ENCODE measurements at regions not wholly inside any gene's neighbourhood (a gene's known extent, or its start where the extent isn't known, plus 50 kb on each side); places are given as distances from the start of the nearest gene placed in this dataset.

DNA sequence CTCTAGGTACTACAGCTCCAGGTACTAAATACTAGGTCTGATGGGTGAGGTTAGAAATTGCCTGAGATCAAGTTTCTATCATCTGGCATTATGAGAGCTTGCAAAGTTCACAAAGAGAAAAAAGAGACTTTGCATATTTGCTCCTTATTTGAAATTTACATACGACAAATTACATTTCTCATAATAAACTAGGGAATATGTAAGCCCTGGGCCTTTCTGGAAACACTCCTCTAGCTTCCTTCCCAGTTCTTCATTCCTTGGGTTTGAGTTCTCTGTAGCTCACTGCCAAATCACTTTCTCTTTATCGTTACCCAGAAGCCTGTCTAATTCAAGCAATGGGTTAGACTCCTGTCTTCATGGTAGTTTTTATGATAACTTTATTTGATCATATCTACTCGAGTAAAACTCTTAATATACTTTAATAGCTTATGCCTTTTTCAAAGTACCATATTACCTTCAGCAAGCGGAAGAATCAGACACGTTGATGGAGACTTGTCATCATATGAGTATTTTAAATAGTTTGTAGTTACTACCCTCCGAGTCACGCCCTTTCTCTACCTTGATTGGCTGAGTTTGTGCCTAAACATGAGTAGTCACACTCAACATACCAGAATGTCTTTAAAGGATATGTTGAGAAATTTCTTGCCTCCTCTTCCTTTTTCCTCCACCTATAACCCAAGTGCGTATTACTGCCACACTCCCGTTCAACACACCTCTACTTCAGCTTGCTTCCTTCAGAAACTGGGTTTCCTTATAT is 150.5 kb downstream of the DKK1 start:
- Histone ChIP-seq H3K9ac (ENCODE audit: low read length in 3 of 3) (no peak overlapping the region), H3K36me3 (ENCODE audit: control insufficient read depth in 2 of 3, insufficient read depth in 3 of 3, low read length in 3 of 3) (no peaks in the 10 kb centered on the region), H3K27me3 (ENCODE audit: control insufficient read depth, insufficient read depth, low read length) (no peaks in the 10 kb centered on the region), H3K4me1 (ENCODE audit: control insufficient read depth in 2 of 3, insufficient read depth in 2 of 3, low read depth in 1 of 3, low read length in 3 of 3) (no peaks in the 10 kb centered on the region), H3K9me3 (ENCODE audit: control insufficient read depth in 2 of 3, insufficient read depth in 1 of 3, low read length in 3 of 3) (no peaks in the 10 kb centered on the region), H3K4me3 (ENCODE audit: low read length in 3 of 3) (no peak overlapping the region), H3K27ac (ENCODE audit: low read depth in 2 of 2, low read length in 2 of 2) (no peak overlapping the region)
- FAIRE-seq (no peak), DNase-seq (no peak)
- intact Hi-C loops (cut with DNase I), result no loop called here
- no peak for TF ChIP-seq CTCF (IDR thresholded peaks at IDR 0.05; ENCODE audit: borderline replicate concordance, extremely low read depth, insufficient read depth)

GRCh38 chr10:52465202-52465601 is 151.1 kb downstream of the DKK1 start:
- no peak for TF ChIP-seq CTCF (IDR thresholded peaks at IDR 0.05; ENCODE audit: borderline replicate concordance, extremely low read depth, insufficient read depth)
- Histone ChIP-seq H3K9ac (ENCODE audit: low read length in 3 of 3) (no peak overlapping the region), H3K27me3 (ENCODE audit: control insufficient read depth, insufficient read depth, low read length) (no peaks in the 10 kb centered on the region), H3K27ac (ENCODE audit: low read depth in 2 of 2, low read length in 2 of 2) (no peak overlapping the region), H3K36me3 (ENCODE audit: control insufficient read depth in 2 of 3, insufficient read depth in 3 of 3, low read length in 3 of 3) (no peaks in the 10 kb centered on the region), H3K4me3 (ENCODE audit: low read length in 3 of 3) (no peak overlapping the region), H3K4me1 (ENCODE audit: control insufficient read depth in 2 of 3, insufficient read depth in 2 of 3, low read depth in 1 of 3, low read length in 3 of 3) (no peaks in the 10 kb centered on the region), H3K9me3 (ENCODE audit: control insufficient read depth in 2 of 3, insufficient read depth in 1 of 3, low read length in 3 of 3) (no peaks in the 10 kb centered on the region)
- FAIRE-seq, result no peak
- no peak for DNase-seq
- intact Hi-C loops (cut with DNase I), result no loop called here

DNA sequence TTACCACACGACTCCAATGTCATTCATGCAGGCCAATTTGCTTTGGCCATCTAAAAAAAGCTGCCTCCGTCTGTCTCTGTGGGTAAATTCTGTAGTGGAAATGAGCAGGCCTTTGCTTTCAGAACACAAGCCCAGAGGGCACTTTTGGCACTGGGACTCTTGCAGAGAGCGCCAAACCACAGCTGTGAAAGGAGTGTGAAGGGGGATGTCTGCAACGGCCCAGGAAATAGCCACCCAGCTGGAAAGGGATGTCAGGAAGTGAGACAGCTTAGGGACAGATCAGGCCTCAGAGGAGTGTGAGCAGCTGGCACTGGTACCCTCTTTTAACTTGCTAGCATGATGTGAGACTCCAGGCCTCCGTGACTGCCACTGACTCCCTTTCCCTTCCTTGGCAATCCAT is 152.4 kb downstream of the DKK1 start:
- FAIRE-seq (no peak), DNase-seq (no peak)
- Histone ChIP-seq H3K9me3 (ENCODE audit: control insufficient read depth in 2 of 3, insufficient read depth in 1 of 3, low read length in 3 of 3) (no peaks in the 10 kb centered on the region), H3K9ac (ENCODE audit: low read length in 3 of 3) (no peak overlapping the region), H3K4me3 (ENCODE audit: low read length in 3 of 3) (no peak overlapping the region), H3K36me3 (ENCODE audit: control insufficient read depth in 2 of 3, insufficient read depth in 3 of 3, low read length in 3 of 3) (no peaks in the 10 kb centered on the region), H3K27ac (ENCODE audit: low read depth in 2 of 2, low read length in 2 of 2) (no peak overlapping the region), H3K4me1 (ENCODE audit: control insufficient read depth in 2 of 3, insufficient read depth in 2 of 3, low read depth in 1 of 3, low read length in 3 of 3) (no peaks in the 10 kb centered on the region), H3K27me3 (ENCODE audit: control insufficient read depth, insufficient read depth, low read length) (no peaks in the 10 kb centered on the region)
- no peak for TF ChIP-seq CTCF (IDR thresholded peaks at IDR 0.05; ENCODE audit: borderline replicate concordance, extremely low read depth, insufficient read depth)
- intact Hi-C loops (cut with DNase I), result no loop called here
